ENCODE measurements at regions not wholly inside any gene's neighbourhood (a gene's known extent, or its start where the extent isn't known, plus 50 kb on each side); places are given as distances from the start of the nearest gene placed in this dataset.

- TF ChIP-seq MXI1 (conservative IDR thresholded peaks at IDR 0.05; ENCODE audit: poor library complexity, severe bottlenecking) (no peak), TAF1 (IDR thresholded peaks at IDR 0.05; ENCODE audit: low read depth) (no peak)
Measured at GRCh38 chr5:163362840-163363371, 74.5 kb upstream of the CCNG1 start.

All from neural cell (in vitro differentiated cells).